SK-N-MC (cell line): ENCODE measurements at regions not wholly inside any gene's neighbourhood (a gene's known extent, or its start where the extent isn't known, plus 50 kb on each side); places are given as distances from the start of the nearest gene placed in this dataset.

Experiments used
- DNase-seq: peaks from one replicate; pipeline ENCODE4 v3.0.0-alpha.2; 2011; ENCODE audit warnings: low read depth, low spot score
- H3K27ac ChIP-seq: fragments of 200-600 bp; sonication (generic); 2 replicates; pipeline ENCODE4 v1.5.1; 2016; ENCODE audit warnings: mixed run types
- H3K36me3 ChIP-seq: fragments of 200-600 bp; sonication (generic); 2 replicates; pipeline ENCODE4 v1.6.1; 2017; ENCODE audit warnings: antibody characterized with exemption, low read length, mixed read lengths; ENCODE audit not compliant: insufficient read depth
- H3K4me3 ChIP-seq: fragments of 200-600 bp; sonication (generic); 2 replicates; pipeline ENCODE4 v1.5.1; 2016
- H3K9ac ChIP-seq: fragments of 200-600 bp; sonication (generic); 2 replicates; pipeline ENCODE4 v1.8.0; 2017; ENCODE audit warnings: mixed run types, mixed read lengths; ENCODE audit not compliant: insufficient read length
- H3K9me3 ChIP-seq: fragments of 200-600 bp; sonication (generic); 2 replicates; pipeline ENCODE4 v1.6.1; 2017; ENCODE audit warnings: low read depth, mild to moderate bottlenecking, antibody characterized with exemption, low read length, moderate library complexity, mixed read lengths
- EZH2 ChIP-seq: fragments of 200-600 bp; sonication (generic); IDR thresholded peaks from one replicate; pipeline ENCODE4 v1.6.1; 2017; ENCODE audit warnings: antibody characterized with exemption
- FOXP2 ChIP-seq: optimal IDR thresholded peaks from 2 replicates; pipeline ENCODE3; 2011; ENCODE audit warnings: mild to moderate bottlenecking, moderate library complexity; ENCODE audit not compliant: insufficient read depth; ENCODE audit errors: extremely low read length, control extremely low read depth
- POLR2AphosphoS5 ChIP-seq: IDR thresholded peaks from 2 replicates; pipeline ENCODE4 v1.6.1; 2012; ENCODE audit warnings: mild to moderate bottlenecking, low read depth, low read length, borderline replicate concordance

DNA sequence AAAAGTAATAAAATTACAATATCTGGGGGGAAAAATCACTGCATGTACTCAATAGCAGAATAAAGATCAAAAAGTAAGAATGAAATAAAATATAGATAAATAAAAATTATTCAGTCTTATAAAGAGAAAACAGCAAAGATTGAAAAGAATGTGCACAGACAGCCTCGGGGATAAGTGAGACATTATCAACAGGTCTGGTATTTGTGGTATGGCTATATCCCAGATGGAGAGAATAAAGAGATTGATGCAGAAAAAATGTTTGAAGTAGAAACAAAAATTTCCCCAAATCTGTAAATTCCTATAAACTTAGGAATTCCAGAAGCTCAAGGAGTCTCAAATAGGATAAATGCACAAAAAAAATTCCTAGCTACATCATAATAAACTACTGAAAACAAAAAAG lies 74.5 kb upstream of the LUZP2 start:
- Histone ChIP-seq H3K36me3 (no peaks in the 10 kb centered on the region), H3K27ac (no peak overlapping the region), H3K4me3 (no peak overlapping the region), H3K9me3 (no peaks in the 10 kb centered on the region), H3K9ac (no peak overlapping the region)
- no peak for DNase-seq
- no peak for TF ChIP-seq EZH2
- no peak for TF ChIP-seq FOXP2
- no peak for TF ChIP-seq POLR2AphosphoS5

- H3K4me3 ChIP-seq = no peak overlapping the region
- no peak for DNase-seq
- no peak overlapping the region for H3K9ac ChIP-seq
- no peak overlapping the region for H3K27ac ChIP-seq
- H3K9me3 ChIP-seq = no peaks in the 10 kb centered on the region
- TF ChIP-seq EZH2 (no peak), POLR2AphosphoS5 (no peak), FOXP2 (no peak)
- no peaks in the 10 kb centered on the region for H3K36me3 ChIP-seq
These were observed 59.7 kb upstream of the LUZP2 start for GRCh38 chr11:24437123-24437522.
